ENCODE measurements at regions not wholly inside any gene's neighbourhood (a gene's known extent, or its start where the extent isn't known, plus 50 kb on each side); places are given as distances from the start of the nearest gene placed in this dataset.

DNA sequence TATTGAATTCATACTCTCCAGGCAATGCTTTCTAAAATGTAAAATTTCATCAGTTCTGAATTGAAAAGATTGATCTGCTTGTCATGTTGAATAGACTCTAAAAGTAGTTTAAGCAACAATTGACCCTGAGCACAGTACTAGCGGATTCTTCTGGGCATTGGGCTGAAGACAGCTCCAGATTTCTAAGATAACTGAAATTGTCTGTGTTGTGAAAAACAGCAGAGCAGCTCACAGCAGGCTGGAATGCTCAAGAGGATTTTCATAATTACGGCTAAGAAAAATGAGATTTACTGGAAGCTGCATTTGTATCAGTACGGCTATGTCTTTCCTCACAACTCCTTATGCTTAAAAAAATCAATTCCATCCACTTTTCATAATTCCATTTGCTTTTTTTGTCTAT, 373.7 kb downstream of the HACE1 start:
- TF ChIP-seq, protein P1, sequence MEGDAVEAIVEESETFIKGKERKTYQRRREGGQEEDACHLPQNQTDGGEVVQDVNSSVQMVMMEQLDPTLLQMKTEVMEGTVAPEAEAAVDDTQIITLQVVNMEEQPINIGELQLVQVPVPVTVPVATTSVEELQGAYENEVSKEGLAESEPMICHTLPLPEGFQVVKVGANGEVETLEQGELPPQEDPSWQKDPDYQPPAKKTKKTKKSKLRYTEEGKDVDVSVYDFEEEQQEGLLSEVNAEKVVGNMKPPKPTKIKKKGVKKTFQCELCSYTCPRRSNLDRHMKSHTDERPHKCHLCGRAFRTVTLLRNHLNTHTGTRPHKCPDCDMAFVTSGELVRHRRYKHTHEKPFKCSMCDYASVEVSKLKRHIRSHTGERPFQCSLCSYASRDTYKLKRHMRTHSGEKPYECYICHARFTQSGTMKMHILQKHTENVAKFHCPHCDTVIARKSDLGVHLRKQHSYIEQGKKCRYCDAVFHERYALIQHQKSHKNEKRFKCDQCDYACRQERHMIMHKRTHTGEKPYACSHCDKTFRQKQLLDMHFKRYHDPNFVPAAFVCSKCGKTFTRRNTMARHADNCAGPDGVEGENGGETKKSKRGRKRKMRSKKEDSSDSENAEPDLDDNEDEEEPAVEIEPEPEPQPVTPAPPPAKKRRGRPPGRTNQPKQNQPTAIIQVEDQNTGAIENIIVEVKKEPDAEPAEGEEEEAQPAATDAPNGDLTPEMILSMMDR (IDR thresholded peaks at IDR 0.05) = no peak
- TF ChIP-seq POLR2A (IDR thresholded peaks at IDR 0.05; ENCODE audit: low read depth) (no peak), EP300 (IDR thresholded peaks at IDR 0.05) (no peak), POLR2AphosphoS5 (IDR thresholded peaks at IDR 0.05) (no peak)

Measured in esophagus muscularis mucosa (tissue), 4 donors.